Testis (tissue), 2 donors: ENCODE measurements at regions not wholly inside any gene's neighbourhood (a gene's known extent, or its start where the extent isn't known, plus 50 kb on each side); places are given as distances from the start of the nearest gene placed in this dataset.
"Not testable (repeated sequence)": the region's sequence is repeated elsewhere in the genome, so short reads cannot be mapped to it uniquely, and the experiment has no call there.

ENCODE experiments used
- POLR2A ChIP-seq: fragments of 450-650 bp; IDR thresholded peaks from one replicate; pipeline ENCODE4 v1.6.1; 2017; ENCODE audit warnings: antibody characterized with exemption, mild to moderate bottlenecking, moderate library complexity
- TF ChIP-seq, protein P1 (sequence below), 3 experiments: fragments of 450-650 bp in 2 of 3; fragments of 200-600 bp in 1 of 3; sonication (generic) in 1 of 3; IDR thresholded peaks; one replicate each; pipeline ENCODE4 v1.5.1; 2016 to 2019; ENCODE audit warnings: antibody characterized with exemption in 3 of 3, mild to moderate bottlenecking in 2 of 3, moderate library complexity in 1 of 3

DNA sequence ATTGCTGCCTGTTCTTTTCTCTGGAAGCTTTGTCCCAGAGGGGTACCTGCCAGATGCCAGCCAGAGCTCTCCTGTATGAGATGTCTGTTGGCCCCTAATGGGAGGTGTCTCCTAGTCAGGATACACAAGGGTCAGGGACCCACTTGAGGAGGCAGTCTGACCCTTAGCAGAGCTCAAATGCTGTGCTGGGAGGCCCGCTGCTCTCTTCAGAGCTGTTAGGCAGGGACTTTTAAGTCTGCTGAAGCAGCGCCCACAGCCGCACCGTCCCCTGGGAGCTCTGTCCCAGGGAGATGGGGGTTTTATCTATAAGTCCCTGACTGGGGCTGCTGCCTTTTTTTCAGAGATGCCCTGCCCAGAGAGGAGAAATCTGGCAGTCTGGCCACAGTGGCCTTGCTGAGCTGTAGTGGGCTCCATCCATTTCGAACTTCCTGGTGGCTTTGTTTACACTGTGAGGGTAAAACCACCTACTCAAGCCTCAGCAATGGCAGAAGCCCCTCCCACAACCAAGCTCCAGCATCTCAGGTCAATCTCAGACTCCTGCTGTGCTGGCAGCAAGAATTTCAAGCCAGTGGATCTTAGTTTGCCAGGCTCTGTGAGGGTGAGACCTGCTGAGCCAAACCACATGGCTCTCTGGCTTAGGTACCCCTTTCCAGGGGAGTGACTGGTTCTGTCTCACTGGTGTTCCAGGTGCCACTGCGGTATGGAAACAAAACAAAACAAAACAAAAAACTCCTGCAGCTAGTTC lies 134.4 kb upstream of the KCTD3 start:
- TF ChIP-seq, protein P1, sequence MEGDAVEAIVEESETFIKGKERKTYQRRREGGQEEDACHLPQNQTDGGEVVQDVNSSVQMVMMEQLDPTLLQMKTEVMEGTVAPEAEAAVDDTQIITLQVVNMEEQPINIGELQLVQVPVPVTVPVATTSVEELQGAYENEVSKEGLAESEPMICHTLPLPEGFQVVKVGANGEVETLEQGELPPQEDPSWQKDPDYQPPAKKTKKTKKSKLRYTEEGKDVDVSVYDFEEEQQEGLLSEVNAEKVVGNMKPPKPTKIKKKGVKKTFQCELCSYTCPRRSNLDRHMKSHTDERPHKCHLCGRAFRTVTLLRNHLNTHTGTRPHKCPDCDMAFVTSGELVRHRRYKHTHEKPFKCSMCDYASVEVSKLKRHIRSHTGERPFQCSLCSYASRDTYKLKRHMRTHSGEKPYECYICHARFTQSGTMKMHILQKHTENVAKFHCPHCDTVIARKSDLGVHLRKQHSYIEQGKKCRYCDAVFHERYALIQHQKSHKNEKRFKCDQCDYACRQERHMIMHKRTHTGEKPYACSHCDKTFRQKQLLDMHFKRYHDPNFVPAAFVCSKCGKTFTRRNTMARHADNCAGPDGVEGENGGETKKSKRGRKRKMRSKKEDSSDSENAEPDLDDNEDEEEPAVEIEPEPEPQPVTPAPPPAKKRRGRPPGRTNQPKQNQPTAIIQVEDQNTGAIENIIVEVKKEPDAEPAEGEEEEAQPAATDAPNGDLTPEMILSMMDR (IDR thresholded peaks at IDR 0.05) = not testable (repeated sequence)
- not testable (repeated sequence) for TF ChIP-seq POLR2A
